SK-N-SH (cell line): ENCODE measurements at regions not wholly inside any gene's neighbourhood (a gene's known extent, or its start where the extent isn't known, plus 50 kb on each side); places are given as distances from the start of the nearest gene placed in this dataset.

ENCODE experiments used
- CTCF ChIA-PET: fragments of 300-600, 350-600 bp; formaldehyde crosslinking; extraction: SDS; loops from one replicate; lab custom pipeline; 2021; lab: Yijun Ruan, JAX
- POLR2A ChIA-PET: fragments of 350-600 bp; sonication (Branson Sonifier 250); formaldehyde crosslinking; extraction: SDS; loops from one replicate; lab custom pipeline; 2020; ENCODE audit warnings: antibody characterized with exemption, inconsistent platforms; lab: Yijun Ruan, JAX
- DNase-seq: peaks from one replicate; pipeline ENCODE4 v3.0.0; 2012
- H2AFZ ChIP-seq: fragments of 200-600 bp; sonication (generic); 2 replicates; pipeline ENCODE4 v1.8.1; 2016; ENCODE audit warnings: antibody characterized with exemption, mild to moderate bottlenecking, low read depth
- H3F3A ChIP-seq: fragments of 200-600 bp; sonication (generic); replicated peaks from 2 replicates; pipeline ENCODE3; 2016; ENCODE audit warnings: antibody characterized with exemption, mild to moderate bottlenecking; ENCODE audit not compliant: insufficient read depth
- H3K27ac ChIP-seq, 2 experiments: fragments of 200-500 bp in 1 of 2; fragments of 200-600 bp in 1 of 2; sonication (Bioruptor generic) in 1 of 2; sonication (generic), shearing (Covaris generic) in 1 of 2; 2 replicates each; pipeline versions ENCODE4 v1.5.1 to v1.6.1; 2014 to 2016; ENCODE audit warnings: low read depth in 2 of 2, inconsistent platforms in 1 of 2, low read length in 1 of 2, mild to moderate bottlenecking in 1 of 2, mixed read lengths in 1 of 2
- H3K27me3 ChIP-seq: fragments of 200-600 bp; sonication (generic), shearing (Covaris generic); 2 replicates; pipeline ENCODE4 v1.6.1; 2016; ENCODE audit warnings: mixed run types; ENCODE audit not compliant: insufficient read depth
- H3K36me3 ChIP-seq, 2 experiments: fragments of 200-500 bp in 1 of 2; fragments of 200-600 bp in 1 of 2; sonication (Bioruptor generic) in 1 of 2; sonication (generic) in 1 of 2; replicated peaks in 1 of 2; 2 replicates each; pipeline versions ENCODE3 to v1.5.1; 2014 to 2016; ENCODE audit warnings: low read length in 1 of 2, mild to moderate bottlenecking in 1 of 2; ENCODE audit not compliant: insufficient read depth in 2 of 2, control insufficient read depth in 1 of 2
- H3K4me1 ChIP-seq, 2 experiments: fragments of 200-500 bp in 1 of 2; fragments of 200-600 bp in 1 of 2; sonication (Bioruptor generic) in 1 of 2; sonication (generic), shearing (Covaris generic) in 1 of 2; 2 replicates each; pipeline versions ENCODE4 v1.5.1 to v1.6.1; 2014 to 2016; ENCODE audit warnings: low read depth in 1 of 2, low read length in 1 of 2, mixed run types in 1 of 2; ENCODE audit not compliant: insufficient read depth in 2 of 2, control insufficient read depth in 1 of 2
- H3K4me2 ChIP-seq: fragments of 200-600 bp; sonication (generic), shearing (Covaris generic); 2 replicates; pipeline ENCODE4 v1.6.1; 2017; ENCODE audit warnings: mixed run types
- H3K4me3 ChIP-seq, 2 experiments: fragments of 200-500 bp in 1 of 2; fragments of 200-600 bp in 1 of 2; sonication (Bioruptor generic) in 1 of 2; sonication (generic), shearing (Covaris generic) in 1 of 2; 2 replicates each; pipeline versions ENCODE4 v1.5.1 to v1.8.1; 2014 to 2016; ENCODE audit warnings: low read depth in 2 of 2, inconsistent platforms in 1 of 2, low read length in 1 of 2, mild to moderate bottlenecking in 1 of 2, mixed read lengths in 1 of 2, moderate library complexity in 1 of 2
- H3K79me2 ChIP-seq: fragments of 200-600 bp; sonication (generic); 2 replicates; pipeline ENCODE4 v1.8.1; 2017; ENCODE audit warnings: mild to moderate bottlenecking; ENCODE audit not compliant: insufficient read depth
- H3K9ac ChIP-seq: fragments of 200-600 bp; sonication (generic); 2 replicates; pipeline ENCODE4 v1.6.1; 2017; ENCODE audit warnings: mixed run types
- H3K9me2 ChIP-seq: fragments of 200-600 bp; sonication (generic); 2 replicates; pipeline ENCODE4 v1.6.1; 2017; ENCODE audit warnings: mixed run types
- H3K9me3 ChIP-seq: fragments of 200-600 bp; sonication (generic); 2 replicates; pipeline ENCODE4 v1.6.1; 2017; ENCODE audit warnings: mixed run types, mild to moderate bottlenecking, moderate library complexity
- H4K20me1 ChIP-seq: fragments of 200-600 bp; sonication (generic); 2 replicates; pipeline ENCODE4 v1.6.1; 2017; ENCODE audit warnings: mild to moderate bottlenecking, mixed run types; ENCODE audit not compliant: insufficient read depth
- CTCF ChIP-seq: fragments of 200-600 bp; sonication (generic); IDR thresholded peaks from 2 replicates; pipeline ENCODE4 v1.6.1; 2017; ENCODE audit warnings: antibody characterized with exemption, mild to moderate bottlenecking, moderate library complexity
- EP300 ChIP-seq, 2 experiments: IDR thresholded peaks; 2 replicates each; pipeline versions ENCODE4 v1.4.0 to v1.6.1; 2012; ENCODE audit warnings: borderline replicate concordance in 1 of 2, low read depth in 1 of 2, low read length in 1 of 2
- GATA2 ChIP-seq: sonication (generic); formaldehyde crosslinking; IDR thresholded peaks from 2 replicates; pipeline ENCODE4 v1.5.0; 2020; ENCODE audit warnings: mild to moderate bottlenecking, missing genetic modification reagents
- JUND ChIP-seq: IDR thresholded peaks from 2 replicates; pipeline ENCODE4 v1.4.0; 2012
- MEF2A ChIP-seq: IDR thresholded peaks from 2 replicates; pipeline ENCODE4 v1.4.0; 2012; ENCODE audit warnings: low read depth, borderline replicate concordance
- PBX3 ChIP-seq: IDR thresholded peaks from 2 replicates; pipeline ENCODE4; 2012
- POLR2AphosphoS5 ChIP-seq: IDR thresholded peaks from 2 replicates; pipeline ENCODE4 v1.6.1; 2012; ENCODE audit warnings: low read depth, low read length
- RAD21 ChIP-seq: IDR thresholded peaks from 2 replicates; pipeline ENCODE4 v1.6.1; 2012; ENCODE audit warnings: mild to moderate bottlenecking, low read length
- RCOR1 ChIP-seq: fragments of 150-350 bp; IDR thresholded peaks from 2 replicates; pipeline ENCODE4 v1.6.1; 2017; ENCODE audit warnings: antibody characterized with exemption, low read length
- REST ChIP-seq: IDR thresholded peaks from 2 replicates; pipeline ENCODE4 v1.6.1; 2012; ENCODE audit warnings: mild to moderate bottlenecking, low read depth, low read length, moderate library complexity
- RFX5 ChIP-seq: IDR thresholded peaks from 2 replicates; pipeline ENCODE4 v1.6.1; 2012; ENCODE audit warnings: mild to moderate bottlenecking, improper control_type of control experiment, low read length
- TAF1 ChIP-seq: IDR thresholded peaks from 2 replicates; pipeline ENCODE4 v1.6.1; 2012; ENCODE audit warnings: low read depth, mild to moderate bottlenecking, low read length, moderate library complexity, borderline replicate concordance
- TCF12 ChIP-seq: IDR thresholded peaks from 2 replicates; pipeline ENCODE4 v1.4.0; 2012
- USF1 ChIP-seq: IDR thresholded peaks from 2 replicates; pipeline ENCODE4 v1.4.0; 2012; ENCODE audit warnings: low read depth, borderline replicate concordance
- USF2 ChIP-seq: fragments of 150-350 bp; IDR thresholded peaks from 2 replicates; pipeline ENCODE4 v1.6.1; 2017; ENCODE audit warnings: antibody characterized with exemption, low read length, low read depth, borderline replicate concordance
- YY1 ChIP-seq: IDR thresholded peaks from 2 replicates; pipeline ENCODE4 v1.4.0; 2012; ENCODE audit warnings: low read depth, mild to moderate bottlenecking
- ZBTB33 ChIP-seq: IDR thresholded peaks from 2 replicates; pipeline ENCODE4 v1.4.0; 2012; ENCODE audit warnings: low read depth, borderline replicate concordance
- WGBS: methylation state at CpG from one replicate; pipeline ENCODE4 v1.1.6; 2017; ENCODE audit warnings: low lambda C conversion rate; 5-methylcytosine and 5-hydroxymethylcytosine counted together

- Histone ChIP-seq H4K20me1 (no peaks in the 10 kb centered on the region), H3K9me3 (no peaks in the 10 kb centered on the region), H3K4me3 (no peak overlapping the region), H3K36me3 (no peaks in the 10 kb centered on the region), H3K9me2 (no peaks in the 10 kb centered on the region), H3K27ac (no peak overlapping the region), H2AFZ (no peak overlapping the region), H3F3A (no peaks in the 10 kb centered on the region), H3K79me2 (no peaks in the 10 kb centered on the region), H3K4me2 (no peak overlapping the region), H3K27me3 (no peaks in the 10 kb centered on the region), H3K4me1 (peaks cover 0 to 4% of the 10 kb centered on the region in 2 experiments; a peak in 1 of 4 replicates), H3K9ac (no peak overlapping the region)
- ChIA-PET CTCF (no interaction called here), POLR2A (no interaction called here)
- 26% methylated on average over 7 of the region's 7 CpGs for WGBS
- no peak for TF ChIP-seq USF2
- TF ChIP-seq RCOR1, result peak; percentile 53; the same call in 1 of the 2 replicates
- TF ChIP-seq EP300 (IDR thresholded peaks at IDR 0.05; ENCODE audit: borderline replicate concordance in 1 of 2, low read depth in 1 of 2, low read length in 1 of 2), result peak in 1 of 2 experiments; percentile 66; a peak in 1 of 4 replicates
- TF ChIP-seq POLR2AphosphoS5, result no peak
- TF ChIP-seq GATA2, result peak; percentile 33; the same call in 1 of the 2 replicates
- no peak for DNase-seq
These were observed 701.5 kb downstream of the ZNF385D start for GRCh38 chr3:21049334-21050062.

- no peak overlapping the region for H3K27ac ChIP-seq
- no peak overlapping the region for H3K4me2 ChIP-seq
- no peaks in the 10 kb centered on the region for H3K9me3 ChIP-seq
- ChIA-PET CTCF (no interaction called here), POLR2A (no interaction called here)
- H2AFZ ChIP-seq, result no peak overlapping the region
- no peaks in the 10 kb centered on the region for H3K4me1 ChIP-seq
- no peak overlapping the region for H3K4me3 ChIP-seq
- H4K20me1 ChIP-seq, result no peaks in the 10 kb centered on the region
- no peaks in the 10 kb centered on the region for H3K36me3 ChIP-seq
- no peaks in the 10 kb centered on the region for H3K79me2 ChIP-seq
- no peak overlapping the region for H3K9ac ChIP-seq
- no peaks in the 10 kb centered on the region for H3K9me2 ChIP-seq
- no peak for DNase-seq
- WGBS, result 17% methylated on average over 1 of the region's 1 CpG
- no peaks in the 10 kb centered on the region for H3K27me3 ChIP-seq
- no peaks in the 10 kb centered on the region for H3F3A ChIP-seq
- no peak for TF ChIP-seq JUND
- TF ChIP-seq TAF1, result no peak
- no peak for TF ChIP-seq MEF2A
- TF ChIP-seq RFX5, result no peak
- TF ChIP-seq YY1, result no peak
- no peak for TF ChIP-seq REST
- no peak for TF ChIP-seq CTCF
- TF ChIP-seq ZBTB33, result no peak
- no peak for TF ChIP-seq EP300 (IDR thresholded peaks at IDR 0.05; ENCODE audit: borderline replicate concordance in 1 of 2, low read depth in 1 of 2, low read length in 1 of 2)
- no peak for TF ChIP-seq RAD21
- TF ChIP-seq PBX3, result no peak
- no peak for TF ChIP-seq TCF12
- no peak for TF ChIP-seq USF1
These were observed 707.9 kb downstream of the ZNF385D start for GRCh38 chr3:21043139-21043538.
